Keratinocyte (primary cell): ENCODE measurements at regions not wholly inside any gene's neighbourhood (a gene's known extent, or its start where the extent isn't known, plus 50 kb on each side); places are given as distances from the start of the nearest gene placed in this dataset.

Experiments used
- EZH2 ChIP-seq: IDR thresholded peaks from one replicate; pipeline ENCODE4 v1.6.1; 2012; ENCODE audit warnings: inconsistent platforms, mild to moderate bottlenecking, low read length, moderate library complexity
- TF ChIP-seq, protein P1 (sequence below), 3 experiments: IDR thresholded peaks in 1 of 3; conservative IDR thresholded peaks in 1 of 3; optimal IDR thresholded peaks in 1 of 3; 2 replicates in 2 of 3; 3 replicates in 1 of 3; pipeline versions ENCODE3 to v1.5.1; 2011; ENCODE audit warnings: low read length in 3 of 3, mild to moderate bottlenecking in 3 of 3, moderate library complexity in 2 of 3, control low read depth in 1 of 3, inconsistent platforms in 1 of 3; ENCODE audit not compliant: insufficient read depth in 2 of 3; ENCODE audit errors: extremely low read depth in 1 of 3

DNA sequence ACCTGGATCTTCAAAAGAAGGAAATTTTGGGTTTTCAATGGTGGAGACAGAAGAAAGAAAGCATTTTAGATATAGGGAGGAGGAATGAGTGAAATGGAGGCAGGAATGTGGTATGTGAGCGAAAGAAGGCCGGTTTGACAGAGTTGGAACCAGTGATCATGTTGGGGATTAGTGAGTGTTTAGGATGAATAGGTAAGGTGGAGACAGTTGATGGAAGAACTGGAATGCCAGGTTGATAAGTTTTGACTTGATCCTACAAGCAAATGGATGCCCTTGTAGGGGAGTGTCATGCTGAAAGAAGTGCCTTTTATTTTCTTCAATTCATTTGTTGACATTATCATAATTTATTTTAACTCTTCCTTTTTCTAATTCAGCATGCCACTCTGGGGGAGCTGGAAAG is 207.8 kb upstream of the AMOT start:
- TF ChIP-seq, protein P1, sequence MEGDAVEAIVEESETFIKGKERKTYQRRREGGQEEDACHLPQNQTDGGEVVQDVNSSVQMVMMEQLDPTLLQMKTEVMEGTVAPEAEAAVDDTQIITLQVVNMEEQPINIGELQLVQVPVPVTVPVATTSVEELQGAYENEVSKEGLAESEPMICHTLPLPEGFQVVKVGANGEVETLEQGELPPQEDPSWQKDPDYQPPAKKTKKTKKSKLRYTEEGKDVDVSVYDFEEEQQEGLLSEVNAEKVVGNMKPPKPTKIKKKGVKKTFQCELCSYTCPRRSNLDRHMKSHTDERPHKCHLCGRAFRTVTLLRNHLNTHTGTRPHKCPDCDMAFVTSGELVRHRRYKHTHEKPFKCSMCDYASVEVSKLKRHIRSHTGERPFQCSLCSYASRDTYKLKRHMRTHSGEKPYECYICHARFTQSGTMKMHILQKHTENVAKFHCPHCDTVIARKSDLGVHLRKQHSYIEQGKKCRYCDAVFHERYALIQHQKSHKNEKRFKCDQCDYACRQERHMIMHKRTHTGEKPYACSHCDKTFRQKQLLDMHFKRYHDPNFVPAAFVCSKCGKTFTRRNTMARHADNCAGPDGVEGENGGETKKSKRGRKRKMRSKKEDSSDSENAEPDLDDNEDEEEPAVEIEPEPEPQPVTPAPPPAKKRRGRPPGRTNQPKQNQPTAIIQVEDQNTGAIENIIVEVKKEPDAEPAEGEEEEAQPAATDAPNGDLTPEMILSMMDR (optimal IDR thresholded peaks at IDR 0.05 in 1 of 3, IDR thresholded peaks at IDR 0.05 in 1 of 3, conservative IDR thresholded peaks at IDR 0.05 in 1 of 3; ENCODE audit: extremely low read depth in 1 of 3, insufficient read depth in 2 of 3, low read length in 3 of 3) = no peak
- no peak for TF ChIP-seq EZH2
